GM23248 (cell line): ENCODE measurements at regions not wholly inside any gene's neighbourhood (a gene's known extent, or its start where the extent isn't known, plus 50 kb on each side); places are given as distances from the start of the nearest gene placed in this dataset.

Experiments used
- DNase-seq: peaks from one replicate; pipeline ENCODE4 v3.0.0-alpha.2; 2015
- H2AFZ ChIP-seq: fragments of 200-600 bp; sonication (generic); 2 replicates; pipeline ENCODE4 v1.6.1; 2016; ENCODE audit warnings: antibody characterized with exemption
- H3F3A ChIP-seq: fragments of 200-600 bp; sonication (generic); 2 replicates; pipeline ENCODE4 v1.6.1; 2016; ENCODE audit warnings: mild to moderate bottlenecking, antibody characterized with exemption, mixed run types; ENCODE audit not compliant: insufficient read depth
- H3K27ac ChIP-seq: fragments of 200-600 bp; sonication (generic); 2 replicates; pipeline ENCODE4 v1.5.1; 2016; ENCODE audit warnings: mild to moderate bottlenecking
- H3K27me3 ChIP-seq: fragments of 200-600 bp; sonication (generic); replicated peaks from 2 replicates; pipeline ENCODE4 v1.6.1; 2016; ENCODE audit warnings: mild to moderate bottlenecking; ENCODE audit not compliant: insufficient read depth
- H3K36me3 ChIP-seq: fragments of 200-600 bp; sonication (generic); 2 replicates; pipeline ENCODE4 v1.6.1; 2016; ENCODE audit warnings: low read depth, mild to moderate bottlenecking
- H3K4me1 ChIP-seq: fragments of 200-600 bp; sonication (generic); 2 replicates; pipeline ENCODE4 v1.6.1; 2016; ENCODE audit warnings: mild to moderate bottlenecking; ENCODE audit not compliant: insufficient read depth
- H3K4me2 ChIP-seq: fragments of 200-600 bp; sonication (generic); one replicate; pipeline ENCODE4 v1.6.1; 2016; ENCODE audit warnings: mild to moderate bottlenecking; ENCODE audit not compliant: unreplicated experiment
- H3K4me3 ChIP-seq: fragments of 200-600 bp; sonication (generic); 2 replicates; pipeline ENCODE4 v1.5.1; 2016; ENCODE audit warnings: mild to moderate bottlenecking
- H3K79me2 ChIP-seq: fragments of 200-600 bp; sonication (generic); 2 replicates; pipeline ENCODE4 v1.6.1; 2016; ENCODE audit warnings: mild to moderate bottlenecking; ENCODE audit not compliant: insufficient read depth
- H3K9ac ChIP-seq: fragments of 200-600 bp; sonication (generic); 2 replicates; pipeline ENCODE4 v1.6.1; 2016; ENCODE audit warnings: mild to moderate bottlenecking
- H3K9me2 ChIP-seq: fragments of 200-600 bp; sonication (generic); 2 replicates; pipeline ENCODE4 v1.6.1; 2016; ENCODE audit warnings: mixed run types, mild to moderate bottlenecking, moderate library complexity; ENCODE audit not compliant: insufficient read depth
- H3K9me3 ChIP-seq: fragments of 200-600 bp; sonication (generic); one replicate; pipeline ENCODE4 v1.6.1; 2017; ENCODE audit warnings: low read depth
- H4K20me1 ChIP-seq: fragments of 200-600 bp; sonication (generic); 2 replicates; pipeline ENCODE4 v1.6.0; 2016; ENCODE audit not compliant: insufficient read depth
- EZH2 ChIP-seq: fragments of 200-600 bp; sonication (generic); IDR thresholded peaks from 2 replicates; pipeline ENCODE4 v1.6.1; 2018; ENCODE audit warnings: antibody characterized with exemption, mild to moderate bottlenecking; ENCODE audit not compliant: insufficient read depth, poor library complexity, severe bottlenecking
- EZH2phosphoT487 ChIP-seq: fragments of 200-600 bp; sonication (generic); IDR thresholded peaks from 2 replicates; pipeline ENCODE4 v1.6.1; 2018; ENCODE audit warnings: antibody characterized with exemption, moderate library complexity, mild to moderate bottlenecking, low read depth; ENCODE audit not compliant: insufficient read depth
- WGBS, 2 experiments: methylation state at CpG; one replicate each; pipeline ENCODE4 v1.1.6; 2015 to 2017; ENCODE audit warnings: low lambda C conversion rate in 2 of 2, low coverage in 1 of 2; ENCODE audit errors: missing lambda C conversion rate in 2 of 2; 5-methylcytosine and 5-hydroxymethylcytosine counted together
- in situ Hi-C: fragments of 300-500 bp; cut with MboI; formaldehyde crosslinking; loops from 2 replicates; pipeline ENCODE4 v1.15.0; 2020

DNA sequence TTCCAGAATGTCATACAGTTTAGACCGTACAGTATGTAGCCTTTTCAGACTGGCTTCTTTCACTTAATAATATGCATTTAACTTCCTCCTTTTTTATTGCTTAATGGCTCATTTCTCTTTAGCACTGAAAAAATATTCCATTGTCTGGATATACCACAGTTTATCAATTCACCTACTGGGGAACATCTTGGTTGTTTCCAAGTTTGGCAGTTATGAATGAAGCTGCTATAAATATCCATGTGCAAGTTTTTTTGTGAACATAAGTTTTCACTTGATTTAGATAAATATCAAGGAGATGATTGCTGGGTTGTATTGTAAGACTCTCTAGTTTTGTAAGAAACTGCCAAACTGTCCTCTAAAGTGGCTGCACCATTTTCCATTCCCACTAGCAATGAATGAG is 375.5 kb downstream of the PCDH18 start:
- H4K20me1 ChIP-seq, result no peaks in the 10 kb centered on the region
- WGBS, 2 experiments, result 52 to 72% methylated on average over 1 of the region's 1 CpG
- no peaks in the 10 kb centered on the region for H3K79me2 ChIP-seq
- peak overlapping the region; percentile 58 for H3K27ac ChIP-seq
- no peak for DNase-seq
- H3K27me3 ChIP-seq, result no peaks in the 10 kb centered on the region
- 0 out of 2 replicates have a peak, but pooled peaks cover 4% of the 10 kb centered on the region for H3K9me2 ChIP-seq
- in situ Hi-C loops, result no loop called here
- H3K4me1 ChIP-seq, result peaks cover 32% of the 10 kb centered on the region
- H3K9ac ChIP-seq, result 0 out of 2 replicates have a peak overlapping the region, but pooled peaks have one; percentile 25
- no peaks in the 10 kb centered on the region for H3K36me3 ChIP-seq
- TF ChIP-seq EZH2 (no peak), EZH2phosphoT487 (no peak)
- peak overlapping the region; percentile 1; the same call in 1 of the 2 replicates for H2AFZ ChIP-seq
- 0 out of 2 replicates have a peak overlapping the region, but pooled peaks have one; percentile 4 for H3K4me3 ChIP-seq
- H3F3A ChIP-seq, result peaks cover 33% of the 10 kb centered on the region
- no peaks in the 10 kb centered on the region for H3K9me3 ChIP-seq
- H3K4me2 ChIP-seq, result peak overlapping the region; percentile 47

DNA sequence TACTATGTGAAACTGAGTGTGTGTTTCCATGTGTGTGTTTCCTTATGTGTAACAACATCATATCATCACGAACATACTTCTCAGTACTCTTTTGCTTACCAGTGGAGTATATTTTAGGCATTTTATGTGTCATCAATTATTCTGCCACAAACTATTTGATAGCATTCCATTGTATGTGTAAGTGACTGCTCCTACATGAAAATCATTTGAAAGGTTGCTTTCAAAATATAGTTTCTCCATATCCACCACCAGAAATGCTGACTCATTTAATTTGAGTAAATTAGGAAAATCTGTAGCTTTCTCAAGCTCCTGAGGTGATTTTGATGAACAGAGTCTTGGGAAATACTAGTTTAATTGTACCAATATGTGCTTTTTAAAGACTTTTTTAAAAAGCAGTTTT is 376.2 kb downstream of the PCDH18 start:
- Histone ChIP-seq H3K36me3 (no peaks in the 10 kb centered on the region), H3K9me2 (0 out of 2 replicates have a peak, but pooled peaks cover 4% of the 10 kb centered on the region), H3K4me3 (peak overlapping the region; percentile 15; the same call in 1 of the 2 replicates), H3K4me2 (peak overlapping the region; percentile 49), H3K27me3 (no peaks in the 10 kb centered on the region), H2AFZ (no peak overlapping the region; the same call in 1 of the 2 replicates), H3K9ac (0 out of 2 replicates have a peak overlapping the region, but pooled peaks have one; percentile 25), H4K20me1 (no peaks in the 10 kb centered on the region), H3K4me1 (peaks cover 32% of the 10 kb centered on the region), H3K27ac (peak overlapping the region; percentile 82), H3K79me2 (no peaks in the 10 kb centered on the region), H3F3A (peaks cover 33% of the 10 kb centered on the region), H3K9me3 (no peaks in the 10 kb centered on the region)
- 0% methylated on average over 1 of the region's 1 CpG for WGBS, 2 experiments
- in situ Hi-C loops, result no loop called here
- DNase-seq, result peak; percentile 91
- TF ChIP-seq EZH2phosphoT487 (0 out of 2 replicates have a peak, but pooled peaks have one; percentile 69), EZH2 (no peak)

DNA sequence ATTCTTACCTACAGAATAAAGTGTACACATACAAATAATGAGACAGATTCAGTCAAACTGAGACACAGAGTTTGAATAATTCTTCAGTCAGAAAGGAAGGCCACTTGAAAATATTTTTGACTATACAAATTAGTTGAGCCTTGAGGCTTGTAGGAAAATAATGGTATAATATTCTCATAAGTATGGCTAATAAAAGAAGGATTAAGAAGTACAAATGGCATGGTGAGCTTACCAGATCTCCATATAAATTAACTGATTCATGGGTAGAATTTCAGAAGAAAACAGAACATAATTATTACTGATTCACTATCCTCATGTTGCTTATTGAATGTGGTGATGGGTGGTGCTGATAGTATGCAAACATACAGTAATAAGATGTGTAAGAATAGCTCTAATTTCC is 401.1 kb downstream of the PCDH18 start:
- in situ Hi-C loops, result no loop called here
- H4K20me1 ChIP-seq, result no peaks in the 10 kb centered on the region
- H3F3A ChIP-seq, result no peaks in the 10 kb centered on the region
- no peak overlapping the region for H3K27ac ChIP-seq
- no peak overlapping the region for H3K4me2 ChIP-seq
- DNase-seq, result no peak
- H3K27me3 ChIP-seq, result no peaks in the 10 kb centered on the region
- H3K36me3 ChIP-seq, result no peaks in the 10 kb centered on the region
- H2AFZ ChIP-seq, result no peak overlapping the region
- 0 out of 2 replicates have a peak, but pooled peaks cover 6% of the 10 kb centered on the region for H3K4me1 ChIP-seq
- H3K9me3 ChIP-seq, result no peaks in the 10 kb centered on the region
- no peaks in the 10 kb centered on the region for H3K9me2 ChIP-seq
- no peak overlapping the region for H3K9ac ChIP-seq
- H3K4me3 ChIP-seq, result no peak overlapping the region
- TF ChIP-seq EZH2phosphoT487 (no peak), EZH2 (no peak)
- H3K79me2 ChIP-seq, result no peaks in the 10 kb centered on the region

DNA sequence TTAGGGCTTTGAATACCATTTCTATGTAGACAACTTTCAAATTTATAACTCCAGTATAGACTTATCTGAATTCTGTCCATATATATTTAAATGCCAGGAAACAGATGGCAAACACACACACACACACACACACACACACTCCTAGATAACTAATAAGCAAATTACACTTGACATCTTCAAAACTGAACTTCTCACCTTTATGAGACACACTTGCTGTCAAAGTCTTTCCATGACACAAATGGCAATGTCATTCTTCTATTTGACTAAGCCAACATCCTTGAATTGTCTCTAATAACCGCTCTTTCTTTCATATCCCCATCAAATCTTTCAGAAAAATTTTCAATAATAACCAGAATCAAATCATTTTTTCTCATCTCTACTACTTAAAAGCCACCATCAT is 402.4 kb downstream of the PCDH18 start:
- H3K4me2 ChIP-seq, result no peak overlapping the region
- in situ Hi-C loops, result loop anchor here (10.0 kb wide), 1 partner anchor 395 kb away; no protein-coding TSS in a partner anchor
- H2AFZ ChIP-seq, result 0 out of 2 replicates have a peak overlapping the region, but pooled peaks have one; percentile 28

More for the DNA sequence above, 402.4 kb downstream of the PCDH18 start:
- no peaks in the 10 kb centered on the region for H4K20me1 ChIP-seq
- no peaks in the 10 kb centered on the region for H3F3A ChIP-seq
- no peaks in the 10 kb centered on the region for H3K9me2 ChIP-seq
- no peaks in the 10 kb centered on the region for H3K79me2 ChIP-seq
- no peak for TF ChIP-seq EZH2
- TF ChIP-seq EZH2phosphoT487, result no peak
- WGBS, 2 experiments, result 95 to 97% methylated on average over 1 of the region's 1 CpG
- H3K9ac ChIP-seq, result no peak overlapping the region
- no peak overlapping the region for H3K27ac ChIP-seq
- H3K9me3 ChIP-seq, result no peaks in the 10 kb centered on the region
- H3K36me3 ChIP-seq, result no peaks in the 10 kb centered on the region
- no peak for DNase-seq
- peaks cover 9% of the 10 kb centered on the region; the same call in 1 of the 2 replicates for H3K4me1 ChIP-seq
- H3K27me3 ChIP-seq, result no peaks in the 10 kb centered on the region
- no peak overlapping the region for H3K4me3 ChIP-seq
